SW 1271 (cell line): ENCODE measurements at regions not wholly inside any gene's neighbourhood (a gene's known extent, or its start where the extent isn't known, plus 50 kb on each side); places are given as distances from the start of the nearest gene placed in this dataset.

Experiments used
- DNase-seq, 2 experiments: peaks; one replicate each; lab custom pipeline; 2025; lab: John Stamatoyannopoulos, UW

DNA sequence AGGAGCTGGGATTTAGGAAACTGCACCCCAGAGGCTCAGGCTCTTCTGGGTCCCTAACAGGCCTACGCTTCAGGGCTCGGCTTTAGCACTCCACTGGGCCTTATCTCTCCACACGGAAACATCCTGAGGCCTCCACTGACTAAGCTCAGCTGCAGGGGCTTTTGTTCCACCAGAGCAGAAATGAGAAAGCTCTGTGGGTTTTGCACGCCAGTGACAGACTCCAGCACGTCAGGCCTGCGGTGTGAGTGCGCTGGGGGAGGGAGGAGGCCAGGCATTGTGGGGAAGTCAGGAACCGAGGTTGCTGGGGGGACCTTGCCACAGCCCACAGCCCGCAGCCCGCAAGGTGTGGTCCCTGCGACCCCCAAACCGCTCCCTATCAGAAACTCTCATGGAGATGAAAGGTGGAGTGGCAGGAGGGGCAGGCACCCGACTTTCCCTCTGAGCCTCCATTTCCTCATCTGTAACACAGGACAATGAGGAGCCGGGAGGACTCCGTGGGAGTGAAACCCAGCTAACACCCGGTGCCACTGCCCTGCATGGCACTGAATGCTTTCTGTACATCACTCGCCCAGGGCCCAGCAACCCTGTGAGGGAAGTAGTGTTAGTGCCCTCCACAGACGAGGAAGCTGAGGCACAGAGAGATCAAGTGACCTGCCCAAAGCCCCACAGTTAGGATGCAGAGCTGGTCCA lies 106.5 kb downstream of the TPRA1 start:
- no peak for DNase-seq

DNA sequence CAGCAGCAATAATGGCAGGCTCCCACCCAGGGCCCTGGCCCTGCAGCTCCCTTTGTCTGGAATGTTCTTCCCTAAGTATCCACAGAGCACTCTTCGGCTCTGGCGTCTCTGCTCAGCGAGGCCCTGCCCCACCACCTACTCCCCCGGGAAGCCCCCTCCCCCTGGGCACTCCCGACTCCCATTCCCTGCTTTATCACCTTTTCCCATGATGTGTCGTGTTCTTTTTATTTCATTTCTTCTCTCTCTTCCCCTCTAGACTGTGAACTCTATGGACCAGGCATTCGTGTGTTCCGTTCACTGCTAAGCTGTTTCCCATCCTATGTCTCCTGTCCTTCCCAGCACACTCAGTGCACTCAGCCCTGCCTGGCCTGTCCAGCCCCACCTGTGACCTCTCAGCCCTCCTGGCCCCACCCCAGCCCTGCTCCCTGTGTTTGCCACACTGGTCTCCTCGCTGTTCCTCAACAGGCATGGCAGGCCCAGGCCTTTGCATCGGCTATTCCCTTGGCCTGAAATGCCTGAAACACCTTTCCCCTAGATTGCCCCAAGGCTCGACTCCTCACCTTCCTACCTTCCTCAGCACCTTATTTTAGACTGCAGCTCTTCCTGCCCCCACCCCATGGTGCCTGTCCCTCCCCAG lies 107.4 kb downstream of the TPRA1 start:
- no peak for DNase-seq

DNA sequence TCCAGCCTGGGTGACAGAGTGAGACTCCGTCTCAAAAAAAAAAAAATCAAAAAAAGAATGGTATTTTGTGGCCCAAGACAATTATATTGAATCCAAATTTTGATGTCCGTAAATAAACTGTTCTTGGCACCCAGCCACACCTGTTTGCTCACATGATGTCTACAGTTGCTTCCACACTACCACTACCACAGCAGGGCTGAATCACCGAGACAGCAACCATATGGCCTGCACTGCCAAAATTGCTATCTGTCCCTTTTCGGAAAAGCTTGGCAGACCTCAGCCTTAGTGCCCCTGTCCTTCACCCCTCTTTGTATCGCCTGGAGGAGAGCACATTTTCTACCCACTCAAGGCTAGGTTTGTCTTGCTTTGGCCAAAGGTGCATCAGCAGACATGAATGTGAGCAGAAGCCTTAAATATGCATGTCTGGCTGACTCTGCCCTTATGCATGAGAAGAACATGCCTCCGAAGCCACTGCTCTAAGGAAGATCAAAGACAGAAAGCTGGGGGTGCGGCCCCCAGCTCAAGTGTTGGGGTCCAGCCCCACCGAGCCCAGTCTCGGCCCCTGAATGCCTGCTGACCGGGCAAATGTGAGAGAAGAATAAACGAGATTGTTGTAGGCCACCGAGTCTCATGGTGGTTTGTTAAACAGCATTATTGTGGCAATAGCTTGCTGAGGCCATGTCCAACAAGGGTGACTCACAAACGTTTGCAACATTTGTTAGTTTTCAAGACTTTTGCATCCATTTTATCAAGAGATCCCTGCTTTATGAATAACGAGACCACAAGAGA lies 108.1 kb downstream of the TPRA1 start:
- no peak for DNase-seq

DNA sequence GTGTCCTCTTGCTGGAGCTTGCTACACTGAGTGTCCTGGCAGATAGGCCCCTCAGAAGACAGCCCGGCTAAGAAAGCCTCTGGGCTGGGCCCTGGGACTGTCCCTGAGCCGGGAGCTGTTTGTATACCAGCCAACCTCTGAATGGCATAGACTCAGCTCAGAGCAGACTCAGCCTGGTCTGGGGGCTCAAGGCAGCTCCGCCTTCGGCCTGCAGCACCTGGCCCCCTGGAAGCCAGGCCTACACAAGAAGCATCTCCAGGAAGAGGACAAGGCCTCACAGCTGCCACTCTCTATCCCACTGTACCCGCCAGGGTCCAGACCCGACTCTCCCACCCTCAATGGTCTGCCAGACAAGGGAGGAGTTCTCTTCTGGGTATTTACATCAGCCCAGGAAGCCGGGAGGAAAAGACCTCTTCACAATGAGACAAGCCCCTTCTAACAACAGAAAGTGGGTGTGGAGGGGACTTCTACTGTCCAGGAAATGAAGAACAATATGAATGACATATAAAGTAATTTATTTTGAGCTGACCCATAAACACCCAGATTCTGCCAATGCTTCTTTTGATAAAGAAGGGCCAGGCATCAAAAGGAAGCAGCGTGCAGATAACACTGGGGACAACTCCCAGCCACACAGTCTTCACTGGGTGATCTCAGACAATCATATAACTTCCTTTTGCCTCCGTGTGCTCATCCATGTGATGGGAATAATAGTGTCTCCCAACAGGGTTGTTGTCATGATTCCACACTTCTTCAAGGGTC lies 110.2 kb downstream of the TPRA1 start:
- no peak for DNase-seq

DNA sequence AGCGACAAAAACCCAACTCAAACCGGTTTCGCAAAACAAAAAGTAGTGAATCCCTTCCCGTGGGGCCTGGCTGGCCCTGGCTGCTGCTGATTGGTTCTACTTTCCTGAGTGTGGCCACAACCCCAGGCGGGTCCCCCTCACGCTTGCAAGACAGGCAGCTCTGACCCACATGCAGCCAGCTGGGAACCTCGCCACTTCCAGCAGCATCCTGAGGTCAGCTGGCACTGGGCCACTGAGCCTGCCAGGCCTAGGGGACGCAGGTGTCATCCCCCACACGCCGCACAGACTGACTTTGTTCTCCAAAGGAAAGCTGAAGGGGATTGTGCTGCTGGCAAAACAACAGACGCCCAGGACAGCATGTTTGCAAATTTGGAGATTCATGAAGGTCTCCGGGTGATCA lies 111.1 kb downstream of the TPRA1 start:
- DNase-seq: no peak

DNA sequence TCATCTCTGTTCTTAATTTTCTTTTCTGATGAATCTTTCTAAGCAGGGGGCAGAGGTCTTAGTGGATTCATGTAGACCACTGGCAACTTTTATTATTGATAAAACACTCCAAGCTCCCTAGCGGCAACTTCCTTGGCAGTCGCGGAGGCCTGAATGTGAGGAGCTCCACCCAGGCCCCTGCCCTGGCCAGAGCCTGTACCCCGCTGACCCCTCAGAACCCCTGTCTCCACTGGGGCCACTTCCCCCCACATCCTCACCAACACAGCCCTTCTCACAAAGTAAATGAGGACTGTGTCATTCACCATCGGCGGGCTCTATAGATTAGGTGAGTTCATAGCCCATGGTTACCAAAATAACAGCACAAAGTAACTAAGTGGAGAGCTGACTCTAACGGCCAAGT lies 111.6 kb downstream of the TPRA1 start:
- DNase-seq: no peak

DNA sequence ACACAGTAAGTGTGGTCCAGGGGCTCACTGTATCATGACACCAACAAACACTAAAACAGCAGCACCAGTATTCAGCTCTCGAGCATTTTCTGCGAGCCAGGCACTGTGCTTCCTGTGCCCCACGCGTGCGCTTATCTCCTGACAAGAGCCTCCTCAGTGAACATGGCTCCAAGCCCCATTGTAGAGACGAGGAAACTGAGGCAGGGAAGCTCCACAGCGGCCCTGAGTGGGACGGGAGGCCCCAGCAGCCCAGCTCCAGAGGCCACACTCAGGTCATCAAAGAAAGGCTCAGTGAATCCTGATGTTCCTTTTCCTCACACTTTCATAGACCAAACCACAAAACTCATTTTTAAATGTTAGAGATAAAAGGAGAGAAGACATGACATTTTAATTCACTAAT lies 113.1 kb downstream of the TPRA1 start:
- no peak for DNase-seq

DNA sequence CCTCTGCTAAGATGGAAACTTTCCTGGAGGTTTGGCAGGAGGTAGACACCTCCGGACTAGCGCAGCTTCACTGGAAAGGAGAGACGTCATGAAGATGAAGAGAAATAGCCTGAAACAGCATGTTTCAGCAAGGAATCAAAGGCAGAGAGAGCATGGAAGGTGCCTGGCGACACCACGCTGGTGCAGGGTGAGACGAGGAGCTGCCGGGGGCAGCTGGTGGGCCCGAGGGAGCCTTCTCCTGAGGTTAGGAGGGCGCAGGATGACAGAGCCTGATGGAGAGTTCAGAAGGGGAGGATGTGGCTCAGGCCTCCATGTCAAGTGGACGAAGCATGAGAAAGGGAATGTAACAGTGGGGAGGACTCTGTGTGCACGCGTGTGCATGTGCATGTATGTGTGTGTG lies 113.6 kb downstream of the TPRA1 start:
- no peak for DNase-seq

DNA sequence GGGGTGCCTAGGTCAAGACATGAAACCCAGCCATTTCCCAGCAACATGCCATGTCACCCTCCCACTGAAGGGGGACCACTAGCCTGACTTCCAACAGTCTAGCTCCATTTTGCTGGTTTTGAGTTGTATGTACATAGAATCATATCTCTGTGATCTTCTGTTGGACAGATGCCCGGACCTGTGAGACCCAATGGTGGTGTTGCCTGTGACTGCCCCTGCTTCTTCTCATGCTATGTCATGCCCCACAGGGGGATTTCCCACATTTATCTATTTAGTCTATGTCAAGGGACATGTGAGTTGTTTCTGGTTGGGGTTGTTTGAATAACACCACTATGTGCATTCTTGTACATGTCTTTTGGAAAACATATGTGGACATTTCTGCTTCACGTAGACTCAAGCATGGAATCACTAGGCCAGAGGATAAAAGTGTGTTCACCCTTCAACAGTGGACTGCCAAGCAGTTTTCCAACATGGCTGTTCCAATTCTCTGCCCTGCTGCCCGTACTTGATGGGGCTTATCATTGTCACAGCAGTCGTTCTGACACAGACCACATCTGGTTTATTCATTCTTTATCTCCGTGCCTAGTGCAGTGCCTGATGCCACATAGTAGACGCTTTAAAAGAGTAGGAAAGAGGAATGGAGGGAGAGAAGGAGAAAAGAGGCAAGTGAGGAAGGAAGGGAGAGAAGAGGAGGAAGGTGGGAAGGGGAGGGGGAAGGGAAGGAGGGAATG lies 114.4 kb downstream of the TPRA1 start:
- no peak for DNase-seq

DNA sequence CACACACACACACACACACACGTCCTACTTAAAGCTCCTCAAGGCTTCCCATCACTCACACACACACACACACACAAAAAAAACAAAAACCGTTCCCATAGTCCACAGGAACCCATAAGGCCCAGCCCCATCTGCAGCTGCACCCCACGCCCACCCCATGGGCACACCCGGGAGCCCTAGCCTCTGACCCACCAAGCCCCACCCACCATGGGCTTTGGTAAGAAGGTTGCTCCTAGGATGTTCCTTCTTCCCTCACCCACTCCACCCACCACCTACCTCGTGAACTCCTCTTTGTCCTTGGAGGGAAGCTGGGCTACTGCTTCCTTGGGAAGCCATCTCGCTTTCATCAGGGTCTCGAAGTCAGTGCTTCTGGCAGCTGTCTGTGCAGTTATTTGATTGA lies 115.1 kb downstream of the TPRA1 start:
- no peak for DNase-seq

DNA sequence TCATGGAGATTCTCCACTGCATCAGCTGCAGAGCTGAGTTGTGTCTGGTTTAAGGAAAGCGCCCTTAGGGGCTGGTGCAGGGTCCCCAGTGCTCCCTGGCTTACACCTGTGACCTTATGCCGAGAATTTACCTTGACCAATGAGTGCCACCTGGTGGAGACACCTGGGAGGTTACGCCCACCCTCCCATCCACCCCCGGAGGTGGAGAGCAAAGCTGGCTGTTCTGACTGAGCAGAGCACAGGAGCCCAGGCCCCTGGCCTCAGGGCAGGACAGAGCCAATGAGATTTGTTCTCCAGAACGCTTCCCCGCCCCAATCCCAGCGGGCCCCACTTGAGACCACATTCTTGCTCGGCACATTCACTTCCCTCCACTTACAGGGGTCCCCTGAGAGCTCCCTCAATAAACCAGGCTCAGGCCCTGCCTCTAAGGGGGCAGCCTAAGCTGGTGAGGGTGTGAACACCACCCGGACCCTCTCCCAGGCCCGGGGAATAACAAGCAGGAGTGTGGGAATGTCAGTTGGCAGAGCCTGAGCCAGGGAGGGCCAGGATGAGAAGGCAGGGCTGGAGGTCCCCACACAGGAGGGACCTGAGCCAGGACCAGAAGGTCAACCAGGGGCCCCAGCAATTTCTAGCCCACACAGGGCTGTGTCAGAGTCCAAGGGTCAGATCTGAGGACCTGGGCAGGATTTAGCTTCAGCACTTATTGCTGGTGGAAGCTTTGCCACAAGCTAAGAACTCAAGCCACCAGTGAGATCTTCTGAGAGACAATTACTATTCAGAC lies 117.1 kb downstream of the TPRA1 start:
- peak in 1 of 2 experiments; percentile 7 for DNase-seq

DNA sequence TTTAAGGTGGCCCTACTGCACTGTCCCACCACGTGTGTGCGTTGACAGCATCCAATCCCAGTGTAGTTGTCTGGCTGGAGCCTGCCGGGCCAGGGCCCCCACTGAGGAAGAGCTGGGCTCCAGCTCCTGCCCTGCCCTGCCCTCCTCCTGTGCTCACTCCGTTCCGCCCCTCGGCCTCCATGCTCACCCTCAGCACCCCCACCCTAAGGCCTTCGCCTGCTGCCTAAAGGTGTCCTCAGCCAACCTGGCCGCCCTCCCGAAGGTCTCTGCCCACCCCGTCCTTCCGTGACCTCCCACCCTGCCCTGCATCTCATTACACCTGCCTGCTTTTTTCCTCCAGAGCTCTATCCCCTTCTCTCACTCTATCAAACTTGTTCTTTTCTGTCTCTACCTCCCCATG lies 118.0 kb downstream of the TPRA1 start:
- no peak for DNase-seq

DNA sequence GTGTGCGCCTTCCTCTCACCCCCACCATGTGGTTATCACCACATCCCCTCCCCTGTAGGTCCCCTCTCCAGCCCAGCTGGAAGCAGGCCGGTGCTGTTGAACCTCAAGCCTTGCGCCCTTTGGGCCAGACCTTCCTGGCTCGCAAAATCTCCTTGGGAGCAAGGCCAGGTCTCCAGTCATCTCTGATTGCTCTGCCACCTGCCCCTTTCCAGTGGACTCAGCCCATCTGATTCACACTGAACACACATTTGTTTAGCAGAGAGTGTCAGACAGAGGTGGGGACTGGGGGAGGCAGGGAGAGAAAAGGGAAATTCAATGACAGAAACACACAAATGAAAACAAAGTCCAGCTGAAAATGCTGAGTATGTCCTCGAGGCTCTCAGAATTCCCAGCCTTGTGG lies 119.4 kb downstream of the TPRA1 start:
- no peak for DNase-seq

DNA sequence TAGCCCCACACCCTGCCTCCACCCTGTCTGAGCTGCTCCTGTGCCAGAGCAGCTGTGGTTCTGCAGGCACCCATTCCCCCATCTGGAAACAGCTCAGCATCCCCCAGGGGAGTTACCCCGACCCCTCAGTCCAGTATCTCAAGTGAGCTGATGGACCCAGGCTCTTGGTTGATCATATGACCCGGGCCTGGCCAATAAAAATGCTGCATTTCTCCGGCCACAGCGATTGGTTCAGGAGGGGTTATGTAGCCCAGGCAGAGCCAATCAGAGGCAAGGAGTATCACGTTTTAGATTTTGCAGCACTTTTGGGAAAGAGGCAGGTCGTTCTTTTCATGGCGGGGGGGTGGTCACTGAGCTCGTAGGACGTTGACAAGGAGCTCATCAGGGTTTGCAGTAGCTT lies 120.8 kb downstream of the TPRA1 start:
- no peak for DNase-seq

DNA sequence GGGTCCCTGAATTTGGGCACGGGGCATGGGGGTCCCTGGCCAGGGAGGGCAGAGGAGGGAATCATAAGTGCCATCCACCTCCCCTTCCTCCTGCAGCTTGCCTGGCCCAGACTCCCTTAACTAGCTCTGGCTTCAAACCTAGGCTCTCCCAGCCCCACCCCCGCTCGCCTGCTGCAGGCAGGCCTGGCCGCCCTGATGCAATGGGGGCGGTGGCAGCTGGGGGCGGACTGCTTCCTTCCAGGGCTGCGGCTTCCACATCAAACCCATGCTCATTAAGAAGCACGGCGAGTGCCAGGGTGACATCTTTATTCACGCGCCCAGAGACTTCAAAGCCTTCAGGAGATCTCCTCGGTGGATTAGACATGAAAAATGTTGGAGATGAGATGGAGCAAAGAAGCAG lies 123.1 kb downstream of the TPRA1 start:
- DNase-seq: no peak

DNA sequence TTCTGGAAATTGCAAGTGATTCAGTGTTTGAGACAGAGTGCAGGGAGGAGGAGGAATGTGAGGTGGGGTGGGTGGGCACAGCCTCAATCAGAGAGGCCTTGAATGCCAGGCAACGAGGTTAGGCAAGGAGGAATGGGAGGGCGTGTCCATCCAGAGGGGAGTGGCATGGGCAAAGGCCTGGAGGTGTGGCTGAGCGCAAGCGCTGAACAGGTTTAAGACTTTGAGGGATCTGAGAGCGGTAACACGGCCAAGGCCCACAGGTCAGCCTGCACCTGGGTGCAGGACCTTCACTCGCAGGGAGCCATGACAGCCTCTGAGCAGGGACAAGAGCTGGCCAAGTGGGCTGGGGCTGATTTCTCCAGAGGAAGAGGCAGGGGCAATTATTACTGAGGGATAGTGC lies 125.9 kb downstream of the TPRA1 start:
- DNase-seq: no peak

DNA sequence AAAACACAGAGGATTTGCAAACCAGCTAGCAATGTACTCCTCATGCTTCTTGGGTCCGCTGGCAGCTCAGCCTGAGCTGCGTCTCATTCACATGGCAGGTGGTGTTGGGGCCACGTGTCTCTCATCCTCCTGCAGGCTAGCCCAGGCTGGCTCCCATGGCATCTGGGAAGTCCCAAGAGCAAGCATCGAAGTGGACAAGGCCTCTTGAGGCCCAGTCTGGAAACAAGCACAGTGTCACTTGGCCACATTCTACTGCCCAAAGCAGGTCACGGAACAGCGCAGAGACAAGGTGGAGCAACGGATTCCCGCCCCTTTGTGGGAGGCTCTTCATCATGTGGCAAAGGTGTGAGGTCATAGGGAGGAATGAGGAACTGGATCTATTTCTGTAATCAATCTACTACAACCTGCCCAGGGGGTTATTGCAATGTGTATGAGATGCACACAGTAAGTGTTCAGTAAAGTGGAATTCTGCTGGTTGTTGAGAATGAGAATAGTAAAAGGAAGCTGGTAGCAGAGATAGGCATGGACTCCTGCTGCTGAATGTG lies 128.3 kb downstream of the TPRA1 start:
- no peak for DNase-seq

DNA sequence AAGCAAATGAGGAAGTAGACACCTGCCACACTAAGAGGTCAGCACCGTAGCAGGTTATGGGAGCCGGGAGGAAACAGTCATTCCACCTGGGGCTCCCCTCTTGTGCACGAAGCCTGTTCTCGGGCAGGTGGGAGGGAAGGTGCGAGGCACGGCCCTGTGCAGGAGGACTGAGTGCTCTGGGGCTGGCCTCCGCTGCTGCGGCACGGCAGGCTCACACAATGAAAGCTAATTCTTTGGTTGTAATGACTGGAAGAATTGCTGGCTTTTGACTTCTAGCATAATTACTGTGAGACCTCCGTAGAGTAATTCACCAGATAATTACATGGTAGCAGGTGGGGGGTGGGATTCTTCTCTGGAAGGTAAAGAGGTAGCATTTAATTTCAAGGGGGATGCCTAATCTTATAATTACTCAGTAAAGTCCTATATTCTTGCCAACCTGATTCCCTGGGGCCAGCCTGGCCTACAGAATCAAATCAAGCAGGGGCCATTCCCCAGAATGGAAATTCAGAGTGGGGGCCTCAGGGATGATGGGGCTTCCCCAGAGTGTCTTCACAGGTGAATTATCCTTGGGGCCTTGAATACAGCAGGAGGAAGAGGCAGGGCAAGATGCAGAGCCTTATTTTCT lies 129.1 kb downstream of the TPRA1 start:
- DNase-seq: no peak

DNA sequence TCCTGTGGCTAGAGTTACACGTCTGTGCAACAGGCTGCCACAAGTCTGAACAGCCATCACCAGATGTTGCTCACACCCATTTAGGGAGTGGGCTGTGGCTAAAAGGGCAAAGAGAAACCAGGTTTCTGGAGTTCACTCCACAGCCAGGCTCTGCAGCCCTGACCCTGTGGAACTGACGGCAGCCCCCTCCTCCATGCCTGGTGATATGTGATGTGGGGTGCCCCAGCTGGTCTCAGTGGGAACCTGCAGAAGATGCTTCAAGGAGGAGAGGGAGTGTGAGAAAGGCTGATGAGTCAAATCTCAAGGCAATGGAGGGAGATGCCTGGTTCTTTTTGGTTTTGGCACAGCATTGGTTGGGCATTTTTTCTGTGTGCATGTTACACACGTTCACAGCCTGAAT lies 130.6 kb downstream of the TPRA1 start:
- DNase-seq: no peak
